Natural killer cell (primary cell): ENCODE measurements at regions not wholly inside any gene's neighbourhood (a gene's known extent, or its start where the extent isn't known, plus 50 kb on each side); places are given as distances from the start of the nearest gene placed in this dataset.

Experiments used
- ATAC-seq, 3 donors: fragments of 150-1000 bp in 2 of 3; fragments of 200-7000 bp in 1 of 3; cut with Tn5 transposase; 1 replicate in 1 of 3; 2 replicates in 2 of 3; pipeline ENCODE4 v1.10.0; 2021; ENCODE audit warnings: mild to moderate bottlenecking in 2 of 3, moderate library complexity in 2 of 3
- DNase-seq, 2 donors: peaks; one replicate each; pipeline versions ENCODE4 v3.0.0 to v3.0.0-alpha.2; 2013 to 2021; ENCODE audit warnings: mixed read lengths in 1 of 2
- H3K27ac ChIP-seq: one replicate; pipeline ENCODE4 v1.5.1; 2013; ENCODE audit warnings: mild to moderate bottlenecking, low read length
- H3K27me3 ChIP-seq: one replicate; pipeline ENCODE4 v1.6.1; 2013; ENCODE audit warnings: low read length; ENCODE audit not compliant: control insufficient read depth, insufficient read depth
- H3K36me3 ChIP-seq: one replicate; pipeline ENCODE4 v1.6.1; 2013; ENCODE audit warnings: low read length; ENCODE audit not compliant: control insufficient read depth, insufficient read depth
- H3K4me1 ChIP-seq: one replicate; pipeline ENCODE4 v1.6.1; 2013; ENCODE audit warnings: low read length; ENCODE audit not compliant: control insufficient read depth, insufficient read depth
- H3K4me3 ChIP-seq: one replicate; pipeline ENCODE4 v1.5.1; 2013; ENCODE audit warnings: low read length
- H3K9me3 ChIP-seq: one replicate; pipeline ENCODE4 v1.6.1; 2013; ENCODE audit warnings: low read length; ENCODE audit not compliant: control insufficient read depth, insufficient read depth
- H3K27ac Mint-ChIP-seq, 2 donors: one replicate each; pipeline ENCODE4 v1.8.0; 2022; ENCODE audit warnings: mild to moderate bottlenecking in 2 of 2, mixed read lengths in 2 of 2, moderate library complexity in 1 of 2
- H3K27me3 Mint-ChIP-seq, 2 donors: one replicate each; pipeline ENCODE4 v1.8.0; 2022; ENCODE audit warnings: low read depth in 2 of 2, mixed read lengths in 2 of 2
- H3K36me3 Mint-ChIP-seq: one replicate; pipeline ENCODE4 v1.8.0; 2022; ENCODE audit warnings: mixed read lengths
- H3K4me1 Mint-ChIP-seq, 2 donors: one replicate each; pipeline ENCODE4 v1.8.0; 2022; ENCODE audit warnings: mixed read lengths in 2 of 2
- H3K4me3 Mint-ChIP-seq: one replicate; pipeline ENCODE4 v1.8.0; 2022; ENCODE audit warnings: mild to moderate bottlenecking, moderate library complexity, mixed read lengths
- H3K9me3 Mint-ChIP-seq, 2 donors: one replicate each; pipeline ENCODE4 v1.8.0; 2022; ENCODE audit warnings: mixed read lengths in 2 of 2
- WGBS: methylation state at CpG from one replicate; pipeline ENCODE4 v1.1.7; 2013; ENCODE audit warnings: missing lambda C conversion rate; ENCODE audit not compliant: insufficient coverage; 5-methylcytosine and 5-hydroxymethylcytosine counted together
- intact Hi-C: fragments of 100-400 bp; cut with micrococcal nuclease; formaldehyde crosslinking; loops from one replicate; pipeline ENCODE4 v1.14.2; 2022
- TF ChIP-seq, protein P1 (sequence below): fragments of 200-600 bp; IDR thresholded peaks from one replicate; pipeline ENCODE4 v1.8.0; 2022; ENCODE audit warnings: antibody characterized with exemption

DNA sequence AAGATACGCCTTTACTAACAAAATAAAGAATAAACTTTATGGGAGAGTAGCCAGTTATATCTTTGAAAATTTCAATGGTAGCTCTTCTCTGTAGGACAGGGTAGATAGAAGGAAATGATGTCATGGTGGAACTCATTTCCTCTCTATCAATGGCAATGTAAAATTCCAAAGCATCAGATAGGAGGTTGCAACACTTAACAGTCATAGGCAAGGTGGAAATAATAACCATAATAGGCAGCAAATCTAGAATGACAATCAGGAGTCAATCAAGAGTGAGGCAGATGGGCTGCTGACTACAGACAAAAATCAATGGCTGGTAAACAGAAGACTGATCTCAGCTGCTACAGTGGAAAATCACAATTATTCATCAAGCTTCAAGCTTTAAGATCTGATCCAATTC lies 53.9 kb upstream of the TET2 start:
- no peak overlapping the region for H3K4me3 ChIP-seq
- H3K4me1 ChIP-seq = no peaks in the 10 kb centered on the region
- no peak for ATAC-seq
- 100% methylated on average over 1 of the region's 1 CpG for WGBS
- H3K27ac Mint-ChIP-seq = no peak overlapping the region
- no peaks in the 10 kb centered on the region for H3K27me3 ChIP-seq
- H3K9me3 ChIP-seq = peaks cover 2% of the 10 kb centered on the region
- H3K4me1 Mint-ChIP-seq = no peaks in the 10 kb centered on the region
- DNase-seq = no peak
- no peak overlapping the region for H3K4me3 Mint-ChIP-seq
- no peak overlapping the region for H3K27ac ChIP-seq
- TF ChIP-seq, protein P1, sequence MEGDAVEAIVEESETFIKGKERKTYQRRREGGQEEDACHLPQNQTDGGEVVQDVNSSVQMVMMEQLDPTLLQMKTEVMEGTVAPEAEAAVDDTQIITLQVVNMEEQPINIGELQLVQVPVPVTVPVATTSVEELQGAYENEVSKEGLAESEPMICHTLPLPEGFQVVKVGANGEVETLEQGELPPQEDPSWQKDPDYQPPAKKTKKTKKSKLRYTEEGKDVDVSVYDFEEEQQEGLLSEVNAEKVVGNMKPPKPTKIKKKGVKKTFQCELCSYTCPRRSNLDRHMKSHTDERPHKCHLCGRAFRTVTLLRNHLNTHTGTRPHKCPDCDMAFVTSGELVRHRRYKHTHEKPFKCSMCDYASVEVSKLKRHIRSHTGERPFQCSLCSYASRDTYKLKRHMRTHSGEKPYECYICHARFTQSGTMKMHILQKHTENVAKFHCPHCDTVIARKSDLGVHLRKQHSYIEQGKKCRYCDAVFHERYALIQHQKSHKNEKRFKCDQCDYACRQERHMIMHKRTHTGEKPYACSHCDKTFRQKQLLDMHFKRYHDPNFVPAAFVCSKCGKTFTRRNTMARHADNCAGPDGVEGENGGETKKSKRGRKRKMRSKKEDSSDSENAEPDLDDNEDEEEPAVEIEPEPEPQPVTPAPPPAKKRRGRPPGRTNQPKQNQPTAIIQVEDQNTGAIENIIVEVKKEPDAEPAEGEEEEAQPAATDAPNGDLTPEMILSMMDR = no peak
- H3K36me3 ChIP-seq = no peaks in the 10 kb centered on the region
- peaks cover 5 to 17% of the 10 kb centered on the region in 2 donors for H3K9me3 Mint-ChIP-seq
- intact Hi-C loops = no loop called here
- no peaks in the 10 kb centered on the region for H3K27me3 Mint-ChIP-seq
- H3K36me3 Mint-ChIP-seq = peaks cover 21% of the 10 kb centered on the region

DNA sequence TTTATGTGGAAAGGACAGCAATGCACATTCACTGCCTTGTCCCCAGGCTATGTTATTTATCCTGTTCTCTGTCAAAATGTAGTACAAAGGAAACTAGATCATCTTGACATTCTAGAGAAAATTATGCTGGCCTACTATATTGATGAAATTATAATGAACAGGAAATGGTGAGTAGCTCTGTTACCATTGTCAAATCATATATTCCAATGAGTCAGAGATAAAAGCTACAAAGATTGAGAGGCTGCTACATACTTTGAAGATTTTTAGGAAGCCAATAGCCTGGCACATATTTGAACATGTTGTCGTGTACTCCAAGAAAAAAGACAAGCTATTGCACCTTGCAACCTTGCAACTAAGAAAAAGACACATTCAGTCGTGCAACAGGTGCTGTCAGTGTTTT lies 52.7 kb upstream of the TET2 start:
- no peak overlapping the region for H3K27ac ChIP-seq
- no peaks in the 10 kb centered on the region for H3K4me1 Mint-ChIP-seq
- H3K36me3 ChIP-seq = no peaks in the 10 kb centered on the region
- 83% methylated on average over 2 of the region's 2 CpGs for WGBS
- peaks cover 21% of the 10 kb centered on the region for H3K36me3 Mint-ChIP-seq
- H3K9me3 Mint-ChIP-seq = peaks cover 7 to 19% of the 10 kb centered on the region in 2 donors
- intact Hi-C loops = no loop called here
- no peak for ATAC-seq
- H3K27me3 ChIP-seq = no peaks in the 10 kb centered on the region
- H3K27ac Mint-ChIP-seq = no peak overlapping the region
- no peak for DNase-seq
- H3K4me1 ChIP-seq = no peaks in the 10 kb centered on the region
- peaks cover 0 to 7% of the 10 kb centered on the region in 2 donors for H3K27me3 Mint-ChIP-seq
- H3K4me3 ChIP-seq = no peak overlapping the region
- TF ChIP-seq, protein P1 = no peak
- peaks cover 2% of the 10 kb centered on the region for H3K9me3 ChIP-seq
- H3K4me3 Mint-ChIP-seq = no peak overlapping the region
